ENCODE measurements at regions not wholly inside any gene's neighbourhood (a gene's known extent, or its start where the extent isn't known, plus 50 kb on each side); places are given as distances from the start of the nearest gene placed in this dataset.

- no peak for TF ChIP-seq ZNF274 (IDR thresholded peaks at IDR 0.05; ENCODE audit: low read depth, low read length)
- no peak for TF ChIP-seq SUZ12 (IDR thresholded peaks at IDR 0.05; ENCODE audit: extremely low read depth, insufficient read depth, insufficient read length)
- no peak for TF ChIP-seq YY1 (IDR thresholded peaks at IDR 0.05; ENCODE audit: insufficient read depth, insufficient read length)
- no peak overlapping the region for H3K9ac ChIP-seq (ENCODE audit: insufficient read length, low read depth)
- no peaks in the 10 kb centered on the region for H3K36me3 ChIP-seq (ENCODE audit: insufficient read depth, insufficient read length, low read length)
- no peak for DNase-seq (ENCODE audit: low read depth, low spot score)
- H3K4me3 ChIP-seq (ENCODE audit: insufficient read length, low read depth) = no peak overlapping the region
- no peaks in the 10 kb centered on the region for H3K27me3 ChIP-seq (ENCODE audit: insufficient read depth, insufficient read length)
- peaks cover 9% of the 10 kb centered on the region; the same call in 1 of the 2 replicates for H3K9me3 ChIP-seq (ENCODE audit: insufficient read depth, low read length)
- peaks cover 17% of the 10 kb centered on the region for H3K4me1 ChIP-seq (ENCODE audit: insufficient read depth, insufficient read length)
These were observed 131.3 kb downstream of the CEBPB start for GRCh38 chr20:50321797-50322480.

- H3K9me3 ChIP-seq (ENCODE audit: insufficient read depth, low read length) = peaks cover 9% of the 10 kb centered on the region; the same call in 1 of the 2 replicates
- H3K27me3 ChIP-seq (ENCODE audit: insufficient read depth, insufficient read length) = no peaks in the 10 kb centered on the region
- no peaks in the 10 kb centered on the region for H3K36me3 ChIP-seq (ENCODE audit: insufficient read depth, insufficient read length, low read length)
- H3K4me1 ChIP-seq (ENCODE audit: insufficient read depth, insufficient read length) = peaks cover 16% of the 10 kb centered on the region
- H3K9ac ChIP-seq (ENCODE audit: insufficient read length, low read depth) = no peak overlapping the region
- TF ChIP-seq YY1 (IDR thresholded peaks at IDR 0.05; ENCODE audit: insufficient read depth, insufficient read length) (no peak), SUZ12 (IDR thresholded peaks at IDR 0.05; ENCODE audit: extremely low read depth, insufficient read depth, insufficient read length) (no peak), ZNF274 (IDR thresholded peaks at IDR 0.05; ENCODE audit: low read depth, low read length) (no peak)
- no peak overlapping the region for H3K4me3 ChIP-seq (ENCODE audit: insufficient read length, low read depth)
- no peak for DNase-seq (ENCODE audit: low read depth, low spot score)
These were observed 132.1 kb downstream of the CEBPB start for GRCh38 chr20:50322703-50323131.

- Histone ChIP-seq H3K9me3 (ENCODE audit: insufficient read depth, low read length) (peaks cover 9% of the 10 kb centered on the region; the same call in 1 of the 2 replicates), H3K4me1 (ENCODE audit: insufficient read depth, insufficient read length) (peaks cover 15% of the 10 kb centered on the region), H3K27me3 (ENCODE audit: insufficient read depth, insufficient read length) (no peaks in the 10 kb centered on the region), H3K4me3 (ENCODE audit: insufficient read length, low read depth) (no peak overlapping the region), H3K36me3 (ENCODE audit: insufficient read depth, insufficient read length, low read length) (no peaks in the 10 kb centered on the region), H3K9ac (ENCODE audit: insufficient read length, low read depth) (no peak overlapping the region)
- DNase-seq (ENCODE audit: low read depth, low spot score) = no peak
- no peak for TF ChIP-seq YY1 (IDR thresholded peaks at IDR 0.05; ENCODE audit: insufficient read depth, insufficient read length)
- TF ChIP-seq SUZ12 (IDR thresholded peaks at IDR 0.05; ENCODE audit: extremely low read depth, insufficient read depth, insufficient read length) = no peak
- no peak for TF ChIP-seq ZNF274 (IDR thresholded peaks at IDR 0.05; ENCODE audit: low read depth, low read length)
These were observed 132.6 kb downstream of the CEBPB start for GRCh38 chr20:50323209-50323608.

- H3K36me3 ChIP-seq (ENCODE audit: insufficient read depth, insufficient read length, low read length) = no peaks in the 10 kb centered on the region
- DNase-seq (ENCODE audit: low read depth, low spot score) = no peak
- TF ChIP-seq SUZ12 (IDR thresholded peaks at IDR 0.05; ENCODE audit: extremely low read depth, insufficient read depth, insufficient read length) (no peak), YY1 (IDR thresholded peaks at IDR 0.05; ENCODE audit: insufficient read depth, insufficient read length) (no peak), ZNF274 (IDR thresholded peaks at IDR 0.05; ENCODE audit: low read depth, low read length) (no peak)
- H3K27me3 ChIP-seq (ENCODE audit: insufficient read depth, insufficient read length) = no peaks in the 10 kb centered on the region
- peaks cover 9% of the 10 kb centered on the region; the same call in 1 of the 2 replicates for H3K9me3 ChIP-seq (ENCODE audit: insufficient read depth, low read length)
- peaks cover 15% of the 10 kb centered on the region for H3K4me1 ChIP-seq (ENCODE audit: insufficient read depth, insufficient read length)
- no peak overlapping the region for H3K9ac ChIP-seq (ENCODE audit: insufficient read length, low read depth)
- H3K4me3 ChIP-seq (ENCODE audit: insufficient read length, low read depth) = no peak overlapping the region
These were observed 133.4 kb downstream of the CEBPB start for GRCh38 chr20:50323777-50324775.

- DNase-seq (ENCODE audit: low read depth, low spot score) = no peak
- H3K9ac ChIP-seq (ENCODE audit: insufficient read length, low read depth) = no peak overlapping the region
- no peak for TF ChIP-seq SUZ12 (IDR thresholded peaks at IDR 0.05; ENCODE audit: extremely low read depth, insufficient read depth, insufficient read length)
- TF ChIP-seq YY1 (IDR thresholded peaks at IDR 0.05; ENCODE audit: insufficient read depth, insufficient read length) = no peak
- no peak for TF ChIP-seq ZNF274 (IDR thresholded peaks at IDR 0.05; ENCODE audit: low read depth, low read length)
- no peaks in the 10 kb centered on the region for H3K27me3 ChIP-seq (ENCODE audit: insufficient read depth, insufficient read length)
- H3K36me3 ChIP-seq (ENCODE audit: insufficient read depth, insufficient read length, low read length) = no peaks in the 10 kb centered on the region
- H3K9me3 ChIP-seq (ENCODE audit: insufficient read depth, low read length) = peaks cover 9% of the 10 kb centered on the region; the same call in 1 of the 2 replicates
- H3K4me1 ChIP-seq (ENCODE audit: insufficient read depth, insufficient read length) = peaks cover 10% of the 10 kb centered on the region
- H3K4me3 ChIP-seq (ENCODE audit: insufficient read length, low read depth) = no peak overlapping the region
These were observed 134.6 kb downstream of the CEBPB start for GRCh38 chr20:50325215-50325614.

GRCh38 chr20:50325651-50326050, 135.0 kb downstream of the CEBPB start:
- Histone ChIP-seq H3K9me3 (ENCODE audit: insufficient read depth, low read length) (peaks cover 9% of the 10 kb centered on the region; the same call in 1 of the 2 replicates), H3K36me3 (ENCODE audit: insufficient read depth, insufficient read length, low read length) (no peaks in the 10 kb centered on the region), H3K9ac (ENCODE audit: insufficient read length, low read depth) (no peak overlapping the region), H3K4me3 (ENCODE audit: insufficient read length, low read depth) (no peak overlapping the region), H3K27me3 (ENCODE audit: insufficient read depth, insufficient read length) (no peaks in the 10 kb centered on the region), H3K4me1 (ENCODE audit: insufficient read depth, insufficient read length) (peaks cover 8% of the 10 kb centered on the region)
- no peak for TF ChIP-seq ZNF274 (IDR thresholded peaks at IDR 0.05; ENCODE audit: low read depth, low read length)
- TF ChIP-seq SUZ12 (IDR thresholded peaks at IDR 0.05; ENCODE audit: extremely low read depth, insufficient read depth, insufficient read length) = no peak
- TF ChIP-seq YY1 (IDR thresholded peaks at IDR 0.05; ENCODE audit: insufficient read depth, insufficient read length) = no peak
- DNase-seq (ENCODE audit: low read depth, low spot score) = no peak

Data from NT2/D1 (cell line).